ENCODE measurements at regions not wholly inside any gene's neighbourhood (a gene's known extent, or its start where the extent isn't known, plus 50 kb on each side); places are given as distances from the start of the nearest gene placed in this dataset.

DNA sequence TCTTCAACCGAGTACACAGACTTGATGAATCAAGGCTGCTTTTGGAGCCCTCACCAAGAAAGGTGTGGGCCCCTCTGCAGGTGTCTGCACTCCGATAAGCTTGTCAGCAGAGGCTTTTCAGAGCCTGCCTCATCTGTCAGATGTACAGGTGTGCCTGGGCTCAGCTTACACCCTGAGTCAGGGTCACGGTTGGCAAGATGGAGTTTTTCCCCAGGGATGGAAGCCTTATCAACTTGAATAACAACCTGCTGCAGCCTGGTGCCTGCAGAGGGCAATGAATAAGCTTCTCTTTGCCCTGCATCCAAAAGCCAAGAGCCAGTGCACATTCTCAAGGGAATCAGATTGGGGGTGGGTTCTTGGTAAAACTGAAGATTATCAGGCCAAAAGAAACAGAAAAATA lies 427.1 kb downstream of the CD83 start:
- H3K9me3 ChIP-seq (ENCODE audit: control insufficient read depth, insufficient read depth, low read length), result no peaks in the 10 kb centered on the region
- no peaks in the 10 kb centered on the region for H3K36me3 ChIP-seq (ENCODE audit: control insufficient read depth, insufficient read depth, low read length)
- DNase-seq (no peak), ATAC-seq (no peak)
- intact Hi-C loops (cut with micrococcal nuclease), result no loop called here
- Mint-ChIP-seq H3K4me1 (peaks cover 12% of the 10 kb centered on the region in 2 donors), H3K27me3 (ENCODE audit: low read depth in 2 of 2) (peaks cover 0 to 7% of the 10 kb centered on the region in 2 donors), H3K36me3 (no peaks in the 10 kb centered on the region), H3K9me3 (no peaks in the 10 kb centered on the region), H3K27ac (no peak overlapping the region), H3K4me3 (no peak overlapping the region)
- TF ChIP-seq, protein P1, sequence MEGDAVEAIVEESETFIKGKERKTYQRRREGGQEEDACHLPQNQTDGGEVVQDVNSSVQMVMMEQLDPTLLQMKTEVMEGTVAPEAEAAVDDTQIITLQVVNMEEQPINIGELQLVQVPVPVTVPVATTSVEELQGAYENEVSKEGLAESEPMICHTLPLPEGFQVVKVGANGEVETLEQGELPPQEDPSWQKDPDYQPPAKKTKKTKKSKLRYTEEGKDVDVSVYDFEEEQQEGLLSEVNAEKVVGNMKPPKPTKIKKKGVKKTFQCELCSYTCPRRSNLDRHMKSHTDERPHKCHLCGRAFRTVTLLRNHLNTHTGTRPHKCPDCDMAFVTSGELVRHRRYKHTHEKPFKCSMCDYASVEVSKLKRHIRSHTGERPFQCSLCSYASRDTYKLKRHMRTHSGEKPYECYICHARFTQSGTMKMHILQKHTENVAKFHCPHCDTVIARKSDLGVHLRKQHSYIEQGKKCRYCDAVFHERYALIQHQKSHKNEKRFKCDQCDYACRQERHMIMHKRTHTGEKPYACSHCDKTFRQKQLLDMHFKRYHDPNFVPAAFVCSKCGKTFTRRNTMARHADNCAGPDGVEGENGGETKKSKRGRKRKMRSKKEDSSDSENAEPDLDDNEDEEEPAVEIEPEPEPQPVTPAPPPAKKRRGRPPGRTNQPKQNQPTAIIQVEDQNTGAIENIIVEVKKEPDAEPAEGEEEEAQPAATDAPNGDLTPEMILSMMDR (IDR thresholded peaks at IDR 0.05), result no peak
- no peak overlapping the region for H3K4me3 ChIP-seq (ENCODE audit: low read length)
- H3K4me1 ChIP-seq (ENCODE audit: control insufficient read depth, insufficient read depth, low read length), result peaks cover 4% of the 10 kb centered on the region
- WGBS (ENCODE audit: insufficient coverage), result 86% methylated on average over 3 of the region's 3 CpGs
- H3K27me3 ChIP-seq (ENCODE audit: control insufficient read depth, insufficient read depth, low read length), result no peaks in the 10 kb centered on the region
- H3K27ac ChIP-seq (ENCODE audit: low read length), result no peak overlapping the region

DNA sequence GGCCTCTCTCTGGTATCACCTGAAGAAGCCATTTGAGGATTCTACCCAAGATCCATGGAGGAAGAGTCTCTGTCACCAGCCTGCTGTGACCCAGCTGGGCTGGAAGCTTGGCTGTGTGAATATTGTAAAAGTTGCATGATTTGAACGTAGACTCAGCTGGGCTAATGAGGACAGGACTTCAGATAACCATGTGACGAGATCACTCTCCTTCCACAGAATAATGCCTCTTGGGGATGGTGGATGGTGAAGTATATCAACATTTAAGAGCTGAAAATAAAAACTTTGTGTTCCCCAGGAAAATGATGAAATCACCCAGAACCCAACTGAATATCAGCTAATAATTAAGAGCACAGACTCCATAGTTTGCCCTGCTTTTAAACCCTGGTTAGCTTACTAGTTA lies 427.9 kb downstream of the CD83 start:
- 71% methylated on average over 1 of the region's 2 CpGs for WGBS (ENCODE audit: insufficient coverage)
- TF ChIP-seq, protein P1 (IDR thresholded peaks at IDR 0.05), result no peak
- Mint-ChIP-seq H3K4me1 (peaks cover 12% of the 10 kb centered on the region in 2 donors), H3K9me3 (no peaks in the 10 kb centered on the region), H3K27ac (no peak overlapping the region), H3K27me3 (ENCODE audit: low read depth in 2 of 2) (peaks cover 0 to 7% of the 10 kb centered on the region in 2 donors), H3K4me3 (no peak overlapping the region), H3K36me3 (no peaks in the 10 kb centered on the region)
- Histone ChIP-seq H3K36me3 (ENCODE audit: control insufficient read depth, insufficient read depth, low read length) (no peaks in the 10 kb centered on the region), H3K27me3 (ENCODE audit: control insufficient read depth, insufficient read depth, low read length) (no peaks in the 10 kb centered on the region), H3K4me1 (ENCODE audit: control insufficient read depth, insufficient read depth, low read length) (peaks cover 4% of the 10 kb centered on the region), H3K9me3 (ENCODE audit: control insufficient read depth, insufficient read depth, low read length) (no peaks in the 10 kb centered on the region), H3K27ac (ENCODE audit: low read length) (no peak overlapping the region), H3K4me3 (ENCODE audit: low read length) (no peak overlapping the region)
- intact Hi-C loops (cut with micrococcal nuclease), result no loop called here
- DNase-seq (no peak), ATAC-seq (no peak)

DNA sequence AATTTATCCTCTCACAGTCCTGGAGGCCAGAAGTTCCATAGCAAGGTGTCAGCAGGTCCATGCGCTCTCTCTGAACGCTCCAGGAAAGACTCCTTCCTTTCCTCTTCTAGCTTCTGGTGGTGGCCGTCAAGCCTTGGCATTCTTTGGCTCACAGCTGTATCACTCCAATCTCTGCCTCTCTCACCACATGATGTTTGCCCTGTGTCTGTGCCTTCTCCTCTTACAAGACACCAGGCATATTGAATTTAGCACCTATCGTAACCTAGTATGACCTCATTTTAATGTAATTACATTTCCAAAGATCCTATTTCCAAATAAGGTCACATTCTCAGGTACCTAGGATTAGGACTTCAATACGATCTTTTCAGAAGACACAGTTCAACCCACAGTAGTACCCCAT lies 428.5 kb downstream of the CD83 start:
- H3K9me3 Mint-ChIP-seq, result no peaks in the 10 kb centered on the region
- TF ChIP-seq, protein P1 (IDR thresholded peaks at IDR 0.05), result no peak
- H3K27me3 ChIP-seq (ENCODE audit: control insufficient read depth, insufficient read depth, low read length), result no peaks in the 10 kb centered on the region
- no peaks in the 10 kb centered on the region for H3K36me3 ChIP-seq (ENCODE audit: control insufficient read depth, insufficient read depth, low read length)
- DNase-seq, result no peak
- 95% methylated on average over 4 of the region's 5 CpGs for WGBS (ENCODE audit: insufficient coverage)
- peaks cover 0 to 7% of the 10 kb centered on the region in 2 donors for H3K27me3 Mint-ChIP-seq (ENCODE audit: low read depth in 2 of 2)
- H3K27ac Mint-ChIP-seq, result no peak overlapping the region
- H3K9me3 ChIP-seq (ENCODE audit: control insufficient read depth, insufficient read depth, low read length), result no peaks in the 10 kb centered on the region
- no peak for ATAC-seq
- H3K36me3 Mint-ChIP-seq, result no peaks in the 10 kb centered on the region
- H3K27ac ChIP-seq (ENCODE audit: low read length), result no peak overlapping the region
- intact Hi-C loops (cut with micrococcal nuclease), result no loop called here
- peaks cover 12% of the 10 kb centered on the region in 2 donors for H3K4me1 Mint-ChIP-seq
- H3K4me3 Mint-ChIP-seq, result no peak overlapping the region
- peaks cover 4% of the 10 kb centered on the region for H3K4me1 ChIP-seq (ENCODE audit: control insufficient read depth, insufficient read depth, low read length)
- H3K4me3 ChIP-seq (ENCODE audit: low read length), result no peak overlapping the region

DNA sequence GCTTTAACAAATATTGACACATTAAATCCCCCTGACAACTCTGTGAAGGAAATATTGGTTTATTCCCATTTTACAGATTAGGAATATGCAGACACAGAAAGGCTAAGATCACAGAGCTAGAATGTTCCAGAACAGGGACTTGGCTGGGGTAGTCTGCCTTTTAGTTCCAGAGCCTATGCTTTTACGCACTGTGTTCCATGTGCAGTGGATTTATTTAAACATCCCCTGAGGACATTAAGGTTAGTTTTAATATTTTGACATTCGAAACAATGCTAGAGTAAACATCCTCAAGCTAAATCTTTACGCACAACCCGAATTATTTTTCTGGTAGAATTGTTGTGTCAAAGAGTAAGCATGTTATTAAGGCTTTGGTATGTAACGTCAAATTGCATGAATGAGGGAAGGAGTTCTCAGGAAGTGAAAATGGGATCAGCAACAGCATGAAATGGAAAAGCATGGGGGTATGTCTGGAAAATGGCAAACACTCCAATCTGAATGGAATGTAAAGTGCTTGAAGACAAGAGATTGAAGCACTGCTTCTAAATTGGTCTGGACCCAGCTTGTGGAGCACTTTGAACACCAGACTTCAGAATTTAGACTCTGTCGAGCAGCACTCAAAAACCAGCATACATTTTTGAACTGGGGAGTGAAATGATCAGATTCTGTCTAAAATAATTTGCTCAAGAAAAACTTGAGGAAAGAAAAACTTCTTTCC lies 429.9 kb downstream of the CD83 start:
- ATAC-seq (no peak), DNase-seq (no peak)
- no peaks in the 10 kb centered on the region for H3K36me3 ChIP-seq (ENCODE audit: control insufficient read depth, insufficient read depth, low read length)
- WGBS (ENCODE audit: insufficient coverage), result 92% methylated on average over 6 of the region's 6 CpGs
- Mint-ChIP-seq H3K4me1 (peaks cover 0 to under 1% of the 10 kb centered on the region in 2 donors), H3K4me3 (no peak overlapping the region), H3K27me3 (ENCODE audit: low read depth in 2 of 2) (peaks cover 0 to under 1% of the 10 kb centered on the region in 2 donors), H3K36me3 (no peaks in the 10 kb centered on the region), H3K9me3 (no peaks in the 10 kb centered on the region), H3K27ac (no peak overlapping the region)
- H3K27me3 ChIP-seq (ENCODE audit: control insufficient read depth, insufficient read depth, low read length), result no peaks in the 10 kb centered on the region
- no peak overlapping the region for H3K4me3 ChIP-seq (ENCODE audit: low read length)
- H3K27ac ChIP-seq (ENCODE audit: low read length), result no peak overlapping the region
- intact Hi-C loops (cut with micrococcal nuclease), result no loop called here
- TF ChIP-seq, protein P1 (IDR thresholded peaks at IDR 0.05), result no peak
- H3K9me3 ChIP-seq (ENCODE audit: control insufficient read depth, insufficient read depth, low read length), result no peaks in the 10 kb centered on the region
- no peaks in the 10 kb centered on the region for H3K4me1 ChIP-seq (ENCODE audit: control insufficient read depth, insufficient read depth, low read length)
